ENCODE measurements at regions not wholly inside any gene's neighbourhood (a gene's known extent, or its start where the extent isn't known, plus 50 kb on each side); places are given as distances from the start of the nearest gene placed in this dataset.

- H3K4me3 ChIP-seq (ENCODE audit: control insufficient read depth, low read depth, low read length): no peak overlapping the region
- DNase-seq (ENCODE audit: low read depth): no peak
- TF ChIP-seq CTCF (IDR thresholded peaks at IDR 0.05; ENCODE audit: control insufficient read depth, insufficient read depth, low read depth, low read length, missing control alignments): no peak
These were observed 1217.0 kb upstream of the ZEB2 start for GRCh38 chr2:145736871-145737270.

GRCh38 chr2:145731467-145731866, 1211.5 kb upstream of the ZEB2 start:
- TF ChIP-seq CTCF (IDR thresholded peaks at IDR 0.05; ENCODE audit: control insufficient read depth, insufficient read depth, low read depth, low read length, missing control alignments): no peak
- DNase-seq (ENCODE audit: low read depth): no peak
- H3K4me3 ChIP-seq (ENCODE audit: control insufficient read depth, low read depth, low read length): no peak overlapping the region

GRCh38 chr2:145729993-145730770, 1210.3 kb upstream of the ZEB2 start:
- no peak for TF ChIP-seq CTCF (IDR thresholded peaks at IDR 0.05; ENCODE audit: control insufficient read depth, insufficient read depth, low read depth, low read length, missing control alignments)
- H3K4me3 ChIP-seq (ENCODE audit: control insufficient read depth, low read depth, low read length): no peak overlapping the region
- DNase-seq (ENCODE audit: low read depth): no peak

GRCh38 chr2:145729481-145729880, 1209.6 kb upstream of the ZEB2 start:
- TF ChIP-seq CTCF (IDR thresholded peaks at IDR 0.05; ENCODE audit: control insufficient read depth, insufficient read depth, low read depth, low read length, missing control alignments): no peak
- H3K4me3 ChIP-seq (ENCODE audit: control insufficient read depth, low read depth, low read length): no peak overlapping the region
- no peak for DNase-seq (ENCODE audit: low read depth)

- no peak overlapping the region for H3K4me3 ChIP-seq (ENCODE audit: control insufficient read depth, low read depth, low read length)
- DNase-seq (ENCODE audit: low read depth): no peak
- TF ChIP-seq CTCF (IDR thresholded peaks at IDR 0.05; ENCODE audit: control insufficient read depth, insufficient read depth, low read depth, low read length, missing control alignments): no peak
These were observed 1208.6 kb upstream of the ZEB2 start for GRCh38 chr2:145728511-145728910.

GRCh38 chr2:145725876-145726275, 1206.0 kb upstream of the ZEB2 start:
- no peak for TF ChIP-seq CTCF (IDR thresholded peaks at IDR 0.05; ENCODE audit: control insufficient read depth, insufficient read depth, low read depth, low read length, missing control alignments)
- DNase-seq (ENCODE audit: low read depth): no peak
- no peak overlapping the region for H3K4me3 ChIP-seq (ENCODE audit: control insufficient read depth, low read depth, low read length)
